HG02981 (cell line): ENCODE measurements at regions not wholly inside any gene's neighbourhood (a gene's known extent, or its start where the extent isn't known, plus 50 kb on each side); places are given as distances from the start of the nearest gene placed in this dataset.
"Not testable (repeated sequence)": the region's sequence is repeated elsewhere in the genome, so short reads cannot be mapped to it uniquely, and the experiment has no call there.

Experiments
- ATAC-seq: cut with Tn5 transposase; IDR thresholded peaks from one replicate; pipeline ENCODE4 v1.9.1; 2021; ENCODE audit warnings: mild to moderate bottlenecking, moderate library complexity; ENCODE audit not compliant: unreplicated experiment

GRCh38 chr13:89514534-89515312 is 1832.8 kb upstream of the MIR17HG start:
- ATAC-seq: no peak

- no peak for ATAC-seq
These were observed 1831.5 kb upstream of the MIR17HG start for GRCh38 chr13:89515948-89516347.

GRCh38 chr13:89518289-89519077 is 1829.0 kb upstream of the MIR17HG start:
- ATAC-seq: no peak

- no peak for ATAC-seq
These were observed 1827.0 kb upstream of the MIR17HG start for GRCh38 chr13:89520468-89520867.

GRCh38 chr13:89521672-89522071 is 1825.8 kb upstream of the MIR17HG start:
- not testable (repeated sequence) for ATAC-seq

- no peak for ATAC-seq
These were observed 1806.1 kb upstream of the MIR17HG start for GRCh38 chr13:89541091-89542030.

GRCh38 chr13:89550938-89551337 is 1796.5 kb upstream of the MIR17HG start:
- ATAC-seq: no peak

GRCh38 chr13:89554801-89555200 is 1792.7 kb upstream of the MIR17HG start:
- ATAC-seq: no peak

- ATAC-seq: no peak
These were observed 1781.9 kb upstream of the MIR17HG start for GRCh38 chr13:89565476-89566100.

- ATAC-seq: no peak
These were observed 1780.5 kb upstream of the MIR17HG start for GRCh38 chr13:89567025-89567424.

- no peak for ATAC-seq
These were observed 1779.2 kb upstream of the MIR17HG start for GRCh38 chr13:89568276-89568675.

- ATAC-seq: no peak
These were observed 1778.7 kb upstream of the MIR17HG start for GRCh38 chr13:89568746-89569145.

GRCh38 chr13:89571676-89572075 is 1775.8 kb upstream of the MIR17HG start:
- no peak for ATAC-seq

- ATAC-seq: no peak
These were observed 1773.4 kb upstream of the MIR17HG start for GRCh38 chr13:89574077-89574476.

- no peak for ATAC-seq
These were observed 1770.2 kb upstream of the MIR17HG start for GRCh38 chr13:89577301-89577700.

GRCh38 chr13:89584058-89584620 is 1763.3 kb upstream of the MIR17HG start:
- ATAC-seq: no peak

GRCh38 chr13:89602655-89603054 is 1744.8 kb upstream of the MIR17HG start:
- no peak for ATAC-seq

- no peak for ATAC-seq
These were observed 1744.3 kb upstream of the MIR17HG start for GRCh38 chr13:89603187-89603586.

GRCh38 chr13:89609318-89609717 is 1738.2 kb upstream of the MIR17HG start:
- ATAC-seq: no peak

GRCh38 chr13:89610331-89610730 is 1737.2 kb upstream of the MIR17HG start:
- ATAC-seq: no peak
